Adrenal gland (tissue), 5 donors: ENCODE measurements at regions not wholly inside any gene's neighbourhood (a gene's known extent, or its start where the extent isn't known, plus 50 kb on each side); places are given as distances from the start of the nearest gene placed in this dataset.
"Not testable (repeated sequence)": the region's sequence is repeated elsewhere in the genome, so short reads cannot be mapped to it uniquely, and the experiment has no call there.

Source experiments
- POLR2A ChIP-seq, 2 donors: fragments of 450-650 bp; IDR thresholded peaks; one replicate each; pipeline ENCODE4 v1.6.1; 2017; ENCODE audit warnings: antibody characterized with exemption in 2 of 2, mild to moderate bottlenecking in 2 of 2, moderate library complexity in 1 of 2
- TF ChIP-seq, protein P1 (sequence below), 6 experiments: fragments of 450-650 bp in 4 of 6; fragments of 200-600 bp in 2 of 6; sonication (generic) in 1 of 6; IDR thresholded peaks; 1 replicate in 5 of 6; 2 replicates in 1 of 6; pipeline versions ENCODE4 v1.5.1 to v1.8.0; 2016 to 2021; ENCODE audit warnings: antibody characterized with exemption in 6 of 6, mild to moderate bottlenecking in 2 of 6, moderate library complexity in 1 of 6
- donor health status: DM: no; HTN: no; CAD: no.

DNA sequence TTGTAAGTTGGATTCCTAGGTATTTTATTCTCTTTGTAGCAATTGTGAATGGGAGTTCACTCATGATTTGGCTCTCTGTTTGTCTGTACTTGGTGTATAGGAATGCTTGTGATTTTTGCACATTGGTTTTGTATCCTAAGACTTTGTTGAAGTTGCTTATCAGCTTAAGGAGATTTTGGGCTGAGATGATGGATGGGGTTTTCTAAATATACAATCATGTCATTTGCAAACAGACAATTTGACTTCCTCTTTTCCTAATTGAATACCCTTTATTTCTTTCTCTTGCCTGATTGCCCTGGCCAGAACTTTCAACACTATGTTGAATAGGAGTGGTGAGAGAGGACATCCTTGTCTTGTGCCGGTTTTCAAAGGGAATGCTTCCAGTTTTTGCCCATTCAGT lies 391.8 kb downstream of the NPIPA7 start:
- TF ChIP-seq, protein P1, sequence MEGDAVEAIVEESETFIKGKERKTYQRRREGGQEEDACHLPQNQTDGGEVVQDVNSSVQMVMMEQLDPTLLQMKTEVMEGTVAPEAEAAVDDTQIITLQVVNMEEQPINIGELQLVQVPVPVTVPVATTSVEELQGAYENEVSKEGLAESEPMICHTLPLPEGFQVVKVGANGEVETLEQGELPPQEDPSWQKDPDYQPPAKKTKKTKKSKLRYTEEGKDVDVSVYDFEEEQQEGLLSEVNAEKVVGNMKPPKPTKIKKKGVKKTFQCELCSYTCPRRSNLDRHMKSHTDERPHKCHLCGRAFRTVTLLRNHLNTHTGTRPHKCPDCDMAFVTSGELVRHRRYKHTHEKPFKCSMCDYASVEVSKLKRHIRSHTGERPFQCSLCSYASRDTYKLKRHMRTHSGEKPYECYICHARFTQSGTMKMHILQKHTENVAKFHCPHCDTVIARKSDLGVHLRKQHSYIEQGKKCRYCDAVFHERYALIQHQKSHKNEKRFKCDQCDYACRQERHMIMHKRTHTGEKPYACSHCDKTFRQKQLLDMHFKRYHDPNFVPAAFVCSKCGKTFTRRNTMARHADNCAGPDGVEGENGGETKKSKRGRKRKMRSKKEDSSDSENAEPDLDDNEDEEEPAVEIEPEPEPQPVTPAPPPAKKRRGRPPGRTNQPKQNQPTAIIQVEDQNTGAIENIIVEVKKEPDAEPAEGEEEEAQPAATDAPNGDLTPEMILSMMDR (IDR thresholded peaks at IDR 0.05), result not testable (repeated sequence)
- not testable (repeated sequence) for TF ChIP-seq POLR2A (IDR thresholded peaks at IDR 0.05)
